Neural progenitor cell (in vitro differentiated cells): ENCODE measurements at regions not wholly inside any gene's neighbourhood (a gene's known extent, or its start where the extent isn't known, plus 50 kb on each side); places are given as distances from the start of the nearest gene placed in this dataset.

Experiments used
- EZH2 ChIP-seq: fragments of 200-600 bp; sonication (generic); IDR thresholded peaks from 2 replicates; pipeline ENCODE4 v1.6.1; 2017; ENCODE audit warnings: antibody characterized with exemption, mild to moderate bottlenecking, moderate library complexity
- TF ChIP-seq, protein P1 (sequence below): fragments of 200-600 bp; sonication (generic); IDR thresholded peaks from 2 replicates; pipeline ENCODE4 v1.5.1; 2017; ENCODE audit warnings: antibody characterized with exemption, mild to moderate bottlenecking

- TF ChIP-seq EZH2 = no peak
- TF ChIP-seq, protein P1, sequence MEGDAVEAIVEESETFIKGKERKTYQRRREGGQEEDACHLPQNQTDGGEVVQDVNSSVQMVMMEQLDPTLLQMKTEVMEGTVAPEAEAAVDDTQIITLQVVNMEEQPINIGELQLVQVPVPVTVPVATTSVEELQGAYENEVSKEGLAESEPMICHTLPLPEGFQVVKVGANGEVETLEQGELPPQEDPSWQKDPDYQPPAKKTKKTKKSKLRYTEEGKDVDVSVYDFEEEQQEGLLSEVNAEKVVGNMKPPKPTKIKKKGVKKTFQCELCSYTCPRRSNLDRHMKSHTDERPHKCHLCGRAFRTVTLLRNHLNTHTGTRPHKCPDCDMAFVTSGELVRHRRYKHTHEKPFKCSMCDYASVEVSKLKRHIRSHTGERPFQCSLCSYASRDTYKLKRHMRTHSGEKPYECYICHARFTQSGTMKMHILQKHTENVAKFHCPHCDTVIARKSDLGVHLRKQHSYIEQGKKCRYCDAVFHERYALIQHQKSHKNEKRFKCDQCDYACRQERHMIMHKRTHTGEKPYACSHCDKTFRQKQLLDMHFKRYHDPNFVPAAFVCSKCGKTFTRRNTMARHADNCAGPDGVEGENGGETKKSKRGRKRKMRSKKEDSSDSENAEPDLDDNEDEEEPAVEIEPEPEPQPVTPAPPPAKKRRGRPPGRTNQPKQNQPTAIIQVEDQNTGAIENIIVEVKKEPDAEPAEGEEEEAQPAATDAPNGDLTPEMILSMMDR = no peak
Measured at GRCh38 chr14:96953875-96954185, 156.6 kb downstream of the VRK1 start.
